ENCODE measurements at regions not wholly inside any gene's neighbourhood (a gene's known extent, or its start where the extent isn't known, plus 50 kb on each side); places are given as distances from the start of the nearest gene placed in this dataset.

DNA sequence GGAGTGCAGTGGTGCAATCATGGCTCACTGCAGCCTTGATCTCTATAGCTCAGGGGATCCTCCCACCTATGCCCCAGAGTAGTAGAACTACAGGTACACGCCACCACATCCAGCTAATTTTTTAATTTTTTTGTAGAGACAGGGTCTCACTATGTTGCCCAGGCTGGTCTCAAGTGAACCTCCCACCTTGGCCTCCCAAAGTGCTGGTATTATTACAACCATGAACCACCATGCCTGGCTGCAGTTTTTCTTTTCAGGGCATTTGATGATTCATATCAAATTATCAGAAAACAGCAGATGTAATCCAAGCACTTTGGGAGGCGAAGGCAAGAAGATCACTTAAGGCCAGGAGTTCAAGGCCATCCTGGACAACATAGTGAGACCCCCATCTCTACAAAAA is 88.4 kb upstream of the JARID2 start:
- Histone ChIP-seq H2AK5ac (ENCODE audit: insufficient read length, low read length) (no peak overlapping the region), H3K23ac (ENCODE audit: insufficient read length, low read depth, low read length) (no peak overlapping the region), H3K27ac (ENCODE audit: insufficient read length, low read depth, low read length) (no peak overlapping the region), H2AFZ (ENCODE audit: low read length) (no peak overlapping the region), H4K8ac (replicated peaks; ENCODE audit: insufficient read length, low read depth, low read length) (no peak overlapping the region), H4K5ac (ENCODE audit: insufficient read length, low read depth, low read length) (no peak overlapping the region), H2BK120ac (ENCODE audit: low read depth, low read length, poor library complexity, severe bottlenecking) (no peak overlapping the region), H3K9me3 (ENCODE audit: control insufficient read depth, low read depth, low read length) (no peaks in the 10 kb centered on the region), H3K4me2 (ENCODE audit: insufficient read depth, insufficient read length, low read length) (no peak overlapping the region), H3K27me3 (ENCODE audit: insufficient read depth, low read length) (no peaks in the 10 kb centered on the region), H2BK20ac (ENCODE audit: low read depth, low read length, poor library complexity, severe bottlenecking) (no peak overlapping the region), H3K79me1 (ENCODE audit: insufficient read depth, low read depth, low read length, poor library complexity, severe bottlenecking) (no peaks in the 10 kb centered on the region), H3K79me2 (ENCODE audit: insufficient read depth, low read length) (no peaks in the 10 kb centered on the region), H3K9ac (ENCODE audit: extremely low read depth, insufficient read length, low read length) (no peak overlapping the region), H3K56ac (ENCODE audit: insufficient read length, low read depth, low read length) (no peak overlapping the region), H4K91ac (ENCODE audit: insufficient read length, low read depth, low read length) (no peak overlapping the region), H2BK5ac (ENCODE audit: insufficient read length, low read length) (no peak overlapping the region), H3K14ac (ENCODE audit: insufficient read depth, low read length) (no peak overlapping the region), H3K18ac (ENCODE audit: insufficient read length, low read depth, low read length) (no peak overlapping the region), H3T11ph (ENCODE audit: low read length) (no peak overlapping the region), H3K4ac (ENCODE audit: low read depth, low read length) (no peak overlapping the region), H4K20me1 (ENCODE audit: control insufficient read depth, insufficient read depth, insufficient read length) (no peaks in the 10 kb centered on the region), H2BK12ac (ENCODE audit: insufficient read length, low read depth, low read length) (no peak overlapping the region), H3K4me1 (ENCODE audit: insufficient read depth, low read length) (no peaks in the 10 kb centered on the region), H2BK15ac (ENCODE audit: low read depth, low read length) (no peak overlapping the region), H3K23me2 (ENCODE audit: insufficient read length, low read depth, low read length, poor library complexity, severe bottlenecking) (no peaks in the 10 kb centered on the region)
- TF ChIP-seq, protein P1, sequence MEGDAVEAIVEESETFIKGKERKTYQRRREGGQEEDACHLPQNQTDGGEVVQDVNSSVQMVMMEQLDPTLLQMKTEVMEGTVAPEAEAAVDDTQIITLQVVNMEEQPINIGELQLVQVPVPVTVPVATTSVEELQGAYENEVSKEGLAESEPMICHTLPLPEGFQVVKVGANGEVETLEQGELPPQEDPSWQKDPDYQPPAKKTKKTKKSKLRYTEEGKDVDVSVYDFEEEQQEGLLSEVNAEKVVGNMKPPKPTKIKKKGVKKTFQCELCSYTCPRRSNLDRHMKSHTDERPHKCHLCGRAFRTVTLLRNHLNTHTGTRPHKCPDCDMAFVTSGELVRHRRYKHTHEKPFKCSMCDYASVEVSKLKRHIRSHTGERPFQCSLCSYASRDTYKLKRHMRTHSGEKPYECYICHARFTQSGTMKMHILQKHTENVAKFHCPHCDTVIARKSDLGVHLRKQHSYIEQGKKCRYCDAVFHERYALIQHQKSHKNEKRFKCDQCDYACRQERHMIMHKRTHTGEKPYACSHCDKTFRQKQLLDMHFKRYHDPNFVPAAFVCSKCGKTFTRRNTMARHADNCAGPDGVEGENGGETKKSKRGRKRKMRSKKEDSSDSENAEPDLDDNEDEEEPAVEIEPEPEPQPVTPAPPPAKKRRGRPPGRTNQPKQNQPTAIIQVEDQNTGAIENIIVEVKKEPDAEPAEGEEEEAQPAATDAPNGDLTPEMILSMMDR (conservative IDR thresholded peaks at IDR 0.05), result no peak
- no peak overlapping the region for H3K4me3 Mint-ChIP-seq
- H3K27me3 Mint-ChIP-seq (ENCODE audit: low read depth), result no peaks in the 10 kb centered on the region
- no peaks in the 10 kb centered on the region for H3K9me3 Mint-ChIP-seq
- WGBS (ENCODE audit: extremely low coverage, insufficient read length, low lambda C conversion rate), result no CpG with 5 or more reads among the region's 2 CpGs
- no peak overlapping the region for H3K27ac Mint-ChIP-seq
- peaks cover 5 to 6% of the 10 kb centered on the region in 2 experiments for H3K4me1 Mint-ChIP-seq
- no peaks in the 10 kb centered on the region for H3K36me3 Mint-ChIP-seq (ENCODE audit: insufficient read depth in 1 of 3, low read depth in 3 of 3)
- DNase-seq, result no peak
